Osteoblast (primary cell): ENCODE measurements at regions not wholly inside any gene's neighbourhood (a gene's known extent, or its start where the extent isn't known, plus 50 kb on each side); places are given as distances from the start of the nearest gene placed in this dataset.

Source experiments
- DNase-seq: peaks from one replicate; pipeline ENCODE4 v3.0.0; 2011; ENCODE audit warnings: low spot score, mixed read lengths; ENCODE audit not compliant: insufficient read length; ENCODE audit errors: missing footprints
- H2AFZ ChIP-seq: 2 replicates; pipeline ENCODE4 v1.6.0; 2011; ENCODE audit warnings: mild to moderate bottlenecking, low read length
- H3K27ac ChIP-seq: 2 replicates; pipeline ENCODE4 v1.5.1; 2011; ENCODE audit warnings: mild to moderate bottlenecking, low read depth, low read length, moderate library complexity
- H3K27me3 ChIP-seq: 2 replicates; pipeline ENCODE4 v1.6.0; 2012; ENCODE audit warnings: mild to moderate bottlenecking, control low read depth, inconsistent platforms, low read length, moderate library complexity; ENCODE audit not compliant: insufficient read depth
- H3K36me3 ChIP-seq: 2 replicates; pipeline ENCODE4 v1.5.1; 2011; ENCODE audit warnings: mild to moderate bottlenecking, low read length, control low read depth, moderate library complexity; ENCODE audit not compliant: insufficient read depth
- H3K4me1 ChIP-seq: 2 replicates; pipeline ENCODE4 v1.5.1; 2011; ENCODE audit warnings: mild to moderate bottlenecking, low read length, control low read depth, moderate library complexity; ENCODE audit not compliant: insufficient read depth
- H3K4me2 ChIP-seq: 2 replicates; pipeline ENCODE4 v1.6.0; 2011; ENCODE audit warnings: mild to moderate bottlenecking, low read length; ENCODE audit not compliant: insufficient read depth
- H3K4me3 ChIP-seq: fragments of 200-600 bp; sonication (generic); 3 replicates; pipeline ENCODE4 v1.5.1; 2012; ENCODE audit warnings: mild to moderate bottlenecking, low read length, inconsistent platforms; ENCODE audit not compliant: insufficient read depth
- H3K79me2 ChIP-seq: 2 replicates; pipeline ENCODE4 v1.6.0; 2012; ENCODE audit warnings: mild to moderate bottlenecking, low read length, control low read depth, inconsistent platforms; ENCODE audit not compliant: insufficient read depth
- H3K9me3 ChIP-seq: 2 replicates; pipeline ENCODE4 v1.5.1; 2011; ENCODE audit warnings: low read depth, low read length, control low read depth
- H4K20me1 ChIP-seq: 2 replicates; pipeline ENCODE4 v1.6.0; 2012; ENCODE audit warnings: mild to moderate bottlenecking, low read length, control low read depth; ENCODE audit not compliant: insufficient read depth
- CTCF ChIP-seq: IDR thresholded peaks from 2 replicates; pipeline ENCODE4 v1.5.1; 2011; ENCODE audit warnings: mild to moderate bottlenecking, low read depth, low read length, moderate library complexity; ENCODE audit errors: extremely low read depth

- peak overlapping the region; percentile 67 for H3K4me3 ChIP-seq
- no peak overlapping the region for H3K27ac ChIP-seq
- no peaks in the 10 kb centered on the region for H3K36me3 ChIP-seq
- no peaks in the 10 kb centered on the region for H3K9me3 ChIP-seq
- peaks cover 47% of the 10 kb centered on the region for H3K27me3 ChIP-seq
- TF ChIP-seq CTCF, result peak; percentile 57
- H3K4me1 ChIP-seq, result peaks cover 14% of the 10 kb centered on the region
- peak overlapping the region; percentile 79 for H3K4me2 ChIP-seq
- DNase-seq, result peak; percentile 99
- no peaks in the 10 kb centered on the region for H3K79me2 ChIP-seq
- H4K20me1 ChIP-seq, result peaks cover 2% of the 10 kb centered on the region
- peak overlapping the region; percentile 81 for H2AFZ ChIP-seq
Observed at GRCh38 chr3:127455541-127456450, 134.7 kb downstream of the TPRA1 start.

- Histone ChIP-seq H4K20me1 (peaks cover 2% of the 10 kb centered on the region), H3K4me1 (peaks cover 14% of the 10 kb centered on the region), H3K27me3 (peaks cover 47% of the 10 kb centered on the region), H2AFZ (no peak overlapping the region), H3K4me3 (no peak overlapping the region), H3K36me3 (no peaks in the 10 kb centered on the region), H3K27ac (no peak overlapping the region), H3K9me3 (no peaks in the 10 kb centered on the region), H3K79me2 (no peaks in the 10 kb centered on the region), H3K4me2 (no peak overlapping the region)
- peak; percentile 46 for DNase-seq
- no peak for TF ChIP-seq CTCF
Observed at GRCh38 chr3:127454968-127455367, 135.6 kb downstream of the TPRA1 start.

- H3K27ac ChIP-seq, result no peak overlapping the region
- H3K36me3 ChIP-seq, result no peaks in the 10 kb centered on the region
- H3K4me2 ChIP-seq, result no peak overlapping the region
- H2AFZ ChIP-seq, result no peak overlapping the region
- H3K79me2 ChIP-seq, result no peaks in the 10 kb centered on the region
- H3K27me3 ChIP-seq, result peaks cover 42% of the 10 kb centered on the region
- no peak for TF ChIP-seq CTCF
- H4K20me1 ChIP-seq, result peaks cover 2% of the 10 kb centered on the region
- no peak for DNase-seq
- H3K4me1 ChIP-seq, result peaks cover 14% of the 10 kb centered on the region
- no peak overlapping the region for H3K4me3 ChIP-seq
- H3K9me3 ChIP-seq, result no peaks in the 10 kb centered on the region
Observed at GRCh38 chr3:127454051-127454450, 136.5 kb downstream of the TPRA1 start.

GRCh38 chr3:127452321-127452821 is 138.2 kb downstream of the TPRA1 start:
- TF ChIP-seq CTCF, result no peak
- no peak for DNase-seq
- no peak overlapping the region for H3K4me2 ChIP-seq
- no peaks in the 10 kb centered on the region for H3K79me2 ChIP-seq
- peaks cover 31% of the 10 kb centered on the region for H3K27me3 ChIP-seq
- H3K36me3 ChIP-seq, result no peaks in the 10 kb centered on the region
- H3K4me3 ChIP-seq, result no peak overlapping the region
- H3K27ac ChIP-seq, result no peak overlapping the region
- H4K20me1 ChIP-seq, result peaks cover 2% of the 10 kb centered on the region
- H3K4me1 ChIP-seq, result peaks cover 14% of the 10 kb centered on the region
- no peak overlapping the region for H2AFZ ChIP-seq
- H3K9me3 ChIP-seq, result no peaks in the 10 kb centered on the region
